ENCODE measurements at regions not wholly inside any gene's neighbourhood (a gene's known extent, or its start where the extent isn't known, plus 50 kb on each side); places are given as distances from the start of the nearest gene placed in this dataset.

DNA sequence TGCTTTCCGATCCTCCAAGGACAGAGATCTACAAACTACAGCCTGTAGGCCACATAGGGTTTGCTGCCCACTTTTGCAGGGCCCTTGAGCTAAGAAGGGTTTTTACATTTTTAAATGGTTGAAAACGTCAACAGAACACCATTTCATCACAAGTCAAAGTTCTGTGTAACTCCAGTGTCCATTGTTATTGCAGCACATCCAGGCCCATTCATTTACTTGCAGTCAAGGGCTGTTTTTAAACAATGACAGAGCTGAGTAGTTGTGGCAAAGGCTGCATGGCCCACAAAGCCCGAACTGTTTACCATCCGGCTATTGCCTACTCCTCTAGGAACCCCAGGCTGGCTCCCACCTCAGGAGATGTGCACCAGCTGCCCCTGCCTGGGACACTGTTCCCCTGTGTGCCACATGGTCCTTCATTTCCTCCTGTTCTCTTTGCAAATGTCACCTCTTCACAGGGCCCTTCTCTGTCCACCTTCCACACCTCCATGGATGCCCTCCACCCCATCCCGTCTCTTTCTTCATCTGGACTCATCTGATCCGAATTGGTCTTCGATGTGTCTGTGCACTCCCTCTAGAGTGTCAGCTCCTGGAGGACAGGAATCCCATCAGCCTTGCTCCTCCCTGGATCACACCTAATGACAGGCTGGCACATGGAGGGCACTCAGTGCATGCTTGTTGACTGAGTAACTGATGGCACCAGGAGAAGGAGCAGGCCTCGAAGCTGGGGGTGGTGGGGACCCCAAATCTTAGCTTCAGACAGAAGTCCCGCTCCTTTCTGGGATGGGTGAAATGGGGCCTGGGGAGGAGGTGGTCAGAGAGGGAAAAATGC is 69.5 kb upstream of the IQSEC1 start:
- no peak overlapping the region for H3K4me3 ChIP-seq (ENCODE audit: low read depth, poor library complexity, severe bottlenecking)
- TF ChIP-seq, protein P1, sequence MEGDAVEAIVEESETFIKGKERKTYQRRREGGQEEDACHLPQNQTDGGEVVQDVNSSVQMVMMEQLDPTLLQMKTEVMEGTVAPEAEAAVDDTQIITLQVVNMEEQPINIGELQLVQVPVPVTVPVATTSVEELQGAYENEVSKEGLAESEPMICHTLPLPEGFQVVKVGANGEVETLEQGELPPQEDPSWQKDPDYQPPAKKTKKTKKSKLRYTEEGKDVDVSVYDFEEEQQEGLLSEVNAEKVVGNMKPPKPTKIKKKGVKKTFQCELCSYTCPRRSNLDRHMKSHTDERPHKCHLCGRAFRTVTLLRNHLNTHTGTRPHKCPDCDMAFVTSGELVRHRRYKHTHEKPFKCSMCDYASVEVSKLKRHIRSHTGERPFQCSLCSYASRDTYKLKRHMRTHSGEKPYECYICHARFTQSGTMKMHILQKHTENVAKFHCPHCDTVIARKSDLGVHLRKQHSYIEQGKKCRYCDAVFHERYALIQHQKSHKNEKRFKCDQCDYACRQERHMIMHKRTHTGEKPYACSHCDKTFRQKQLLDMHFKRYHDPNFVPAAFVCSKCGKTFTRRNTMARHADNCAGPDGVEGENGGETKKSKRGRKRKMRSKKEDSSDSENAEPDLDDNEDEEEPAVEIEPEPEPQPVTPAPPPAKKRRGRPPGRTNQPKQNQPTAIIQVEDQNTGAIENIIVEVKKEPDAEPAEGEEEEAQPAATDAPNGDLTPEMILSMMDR (IDR thresholded peaks at IDR 0.05): no peak
- TF ChIP-seq POLR2A (IDR thresholded peaks at IDR 0.05): no peak
- DNase-seq (ENCODE audit: low spot score in 2 of 2): peak in 1 of 2 donors; percentile 71
- 85 to 86% methylated on average over 9 of the region's 9 CpGs for WGBS, 2 donors
- intact Hi-C loops (cut with DNase I; ENCODE audit: low total_unique reads): no loop called here

DNA sequence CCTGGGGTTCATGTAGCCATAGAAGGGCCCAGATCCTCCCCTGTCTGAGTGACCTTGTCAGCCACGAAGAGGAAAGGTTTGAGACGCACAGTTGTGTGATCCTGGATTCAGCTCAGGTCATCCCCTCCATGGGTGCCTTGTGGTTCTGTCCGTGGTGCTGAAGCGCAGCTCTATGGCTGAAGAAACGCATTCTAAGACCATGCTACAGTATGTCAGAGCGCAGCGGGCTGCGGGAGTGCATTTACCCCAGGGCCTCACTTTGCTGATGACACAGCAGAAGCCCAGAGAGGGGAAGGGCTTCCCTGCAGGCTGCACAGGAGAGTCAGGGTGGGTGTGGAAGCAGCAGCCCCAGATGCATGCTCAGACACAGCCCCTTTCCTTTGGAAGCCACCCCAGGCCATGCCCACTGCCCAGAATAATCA is 68.8 kb upstream of the IQSEC1 start:
- no peak overlapping the region for H3K4me3 ChIP-seq (ENCODE audit: low read depth, poor library complexity, severe bottlenecking)
- 15 to 21% methylated on average over 8 of the region's 8 CpGs for WGBS, 2 donors
- peak in 1 of 2 donors; percentile 54 for DNase-seq (ENCODE audit: low spot score in 2 of 2)
- TF ChIP-seq, protein P1 (IDR thresholded peaks at IDR 0.05): no peak
- no peak for TF ChIP-seq POLR2A (IDR thresholded peaks at IDR 0.05)
- intact Hi-C loops (cut with DNase I; ENCODE audit: low total_unique reads): no loop called here

DNA sequence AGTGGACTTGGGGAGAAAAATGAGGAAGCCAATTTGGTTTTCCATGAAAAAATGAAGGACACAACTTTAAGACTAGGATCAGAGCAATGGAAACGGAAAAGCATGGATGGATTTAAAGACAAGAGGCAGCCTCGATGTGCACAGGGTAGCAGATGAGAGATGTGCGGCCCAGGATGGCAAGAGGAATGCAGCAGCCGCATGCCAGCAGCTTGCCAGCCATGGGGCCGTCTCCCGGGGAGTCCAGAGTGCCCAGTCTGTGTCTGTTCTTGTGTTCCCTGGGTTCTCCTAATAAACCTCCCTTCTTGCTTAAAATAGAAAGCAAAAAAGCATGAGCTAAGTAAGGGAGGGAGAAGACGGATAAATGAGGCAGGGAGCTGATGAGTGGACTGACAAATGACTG is 68.0 kb upstream of the IQSEC1 start:
- TF ChIP-seq, protein P1 (IDR thresholded peaks at IDR 0.05): no peak
- no peak for TF ChIP-seq POLR2A (IDR thresholded peaks at IDR 0.05)
- intact Hi-C loops (cut with DNase I; ENCODE audit: low total_unique reads): no loop called here
- no peak overlapping the region for H3K4me3 ChIP-seq (ENCODE audit: low read depth, poor library complexity, severe bottlenecking)
- WGBS, 2 donors: 88 to 92% methylated on average over 7 of the region's 7 CpGs
- DNase-seq (ENCODE audit: low spot score in 2 of 2): peak in 1 of 2 donors; percentile 34

DNA sequence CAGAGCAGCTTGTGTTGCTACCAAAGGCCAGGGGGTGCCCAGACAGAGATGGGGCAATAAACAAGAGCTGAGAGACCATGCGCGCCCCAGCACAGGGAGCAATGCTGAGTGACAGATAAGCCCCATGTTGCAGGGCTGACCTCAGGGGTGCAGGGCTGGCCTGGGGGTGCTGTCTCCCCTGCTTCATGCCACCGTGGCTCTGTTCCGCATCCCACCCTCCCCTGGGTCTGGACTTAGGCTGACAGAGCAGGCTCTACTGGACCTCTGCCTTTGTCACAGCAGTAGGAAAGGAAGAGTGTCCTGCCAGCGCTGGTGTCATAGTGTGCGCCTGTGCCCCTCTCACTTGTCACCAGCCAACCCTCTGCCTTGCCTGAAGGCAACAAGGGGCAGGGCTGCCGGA is 67.4 kb upstream of the IQSEC1 start:
- intact Hi-C loops (cut with DNase I; ENCODE audit: low total_unique reads): no loop called here
- TF ChIP-seq POLR2A (IDR thresholded peaks at IDR 0.05): no peak
- TF ChIP-seq, protein P1 (IDR thresholded peaks at IDR 0.05): no peak
- H3K4me3 ChIP-seq (ENCODE audit: low read depth, poor library complexity, severe bottlenecking): no peak overlapping the region
- DNase-seq (ENCODE audit: low spot score in 2 of 2): peak in 1 of 2 donors; percentile 53
- WGBS, 2 donors: 92 to 94% methylated on average over 6 to 7 of the region's 7 CpGs

DNA sequence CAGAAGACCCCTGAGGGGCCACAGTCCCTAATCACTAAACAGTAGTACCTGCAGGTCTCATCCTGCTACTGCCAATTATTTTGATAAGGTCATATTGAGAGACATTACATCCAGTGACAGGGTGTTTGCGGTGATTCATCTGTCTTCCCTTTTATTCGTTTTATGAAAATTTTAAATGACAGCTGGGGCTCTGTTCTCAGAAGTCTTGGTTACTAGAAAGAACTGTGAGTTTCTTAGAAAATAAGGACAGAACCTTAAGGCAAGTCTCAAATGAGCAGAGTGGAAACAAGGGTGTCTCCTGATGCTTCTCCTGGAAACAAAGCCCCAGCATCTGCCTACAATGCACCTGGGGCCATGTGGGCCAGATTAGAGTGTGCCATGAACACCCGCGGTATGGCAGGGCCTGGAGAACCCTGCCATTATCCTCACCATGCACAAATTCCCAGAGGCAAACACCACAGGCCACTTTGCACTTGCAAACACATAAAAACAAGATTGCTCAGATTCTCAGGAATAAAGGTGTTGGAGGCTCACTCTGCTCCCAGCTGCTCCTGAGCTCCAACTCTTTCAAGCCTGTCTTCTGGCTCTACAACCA is 66.3 kb upstream of the IQSEC1 start:
- no peak overlapping the region for H3K4me3 ChIP-seq (ENCODE audit: low read depth, poor library complexity, severe bottlenecking)
- no peak for TF ChIP-seq POLR2A (IDR thresholded peaks at IDR 0.05)
- TF ChIP-seq, protein P1 (IDR thresholded peaks at IDR 0.05): no peak
- intact Hi-C loops (cut with DNase I; ENCODE audit: low total_unique reads): no loop called here
- 73 to 82% methylated on average over 4 of the region's 4 CpGs for WGBS, 2 donors
- peak in 1 of 2 donors; percentile 50 for DNase-seq (ENCODE audit: low spot score in 2 of 2)
